Forelimb muscle (tissue), 1 donor: ENCODE measurements at regions not wholly inside any gene's neighbourhood (a gene's known extent, or its start where the extent isn't known, plus 50 kb on each side); places are given as distances from the start of the nearest gene placed in this dataset.

Source experiments
- DNase-seq: peaks from one replicate; pipeline ENCODE4 v3.0.0-alpha.2; 2013; ENCODE audit warnings: low read depth

DNA sequence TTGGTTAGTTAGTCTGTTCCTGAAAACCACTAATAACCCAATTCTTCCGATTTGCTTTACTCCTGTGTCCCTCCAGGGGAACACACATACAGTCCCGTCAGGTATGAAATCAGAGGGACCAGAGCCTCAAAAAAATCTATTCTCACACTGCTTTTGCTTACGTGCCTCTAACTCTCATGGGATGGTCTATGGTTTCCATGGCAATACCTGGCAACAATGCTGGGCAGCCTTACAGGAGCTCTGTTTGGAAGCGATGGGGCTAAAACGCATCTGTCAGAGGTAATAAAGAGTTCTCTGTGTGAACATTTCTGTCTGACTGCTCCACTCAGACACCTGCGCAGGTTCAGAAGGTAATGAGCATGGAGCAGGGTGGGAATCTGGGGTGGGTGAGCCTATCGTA is 376.2 kb downstream of the GXYLT1 start:
- no peak for DNase-seq

DNA sequence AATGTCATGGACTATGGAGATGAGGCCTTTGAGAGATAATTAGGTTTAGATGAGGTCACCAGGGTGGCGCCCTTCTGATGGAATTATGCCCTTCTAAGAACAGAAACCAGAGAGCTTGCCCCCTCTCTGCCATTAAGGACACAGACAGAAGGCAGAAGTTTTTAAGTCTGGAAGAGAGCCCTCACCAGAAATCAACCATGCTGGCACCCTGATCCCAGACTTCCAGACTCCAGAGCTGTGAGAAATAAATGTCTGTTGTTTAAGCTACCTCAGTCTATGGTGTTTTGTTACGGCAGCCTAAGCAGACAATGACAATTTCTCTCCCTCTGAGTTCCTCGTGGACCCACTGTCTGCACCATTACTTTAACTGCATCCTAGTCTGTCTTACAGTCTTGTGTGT is 382.0 kb downstream of the GXYLT1 start:
- DNase-seq: no peak

DNA sequence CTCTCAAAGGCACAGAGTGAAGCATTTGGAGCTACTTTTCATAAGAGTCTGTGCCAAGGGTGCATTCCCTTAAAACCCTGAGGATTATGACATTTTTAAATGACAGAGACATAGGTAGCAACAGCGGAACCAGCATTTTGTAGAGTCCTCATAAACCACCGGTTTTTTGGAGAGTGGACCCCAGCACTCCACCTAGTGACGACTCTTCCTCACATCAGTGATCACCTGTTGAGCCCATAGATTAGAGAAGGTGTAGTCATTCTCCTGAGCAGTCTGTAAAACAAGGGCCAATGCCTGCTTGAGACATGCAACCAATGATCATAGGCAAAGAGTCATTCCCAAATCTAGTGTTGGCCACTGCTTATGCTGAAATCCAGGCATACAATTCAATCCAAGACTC is 399.1 kb downstream of the GXYLT1 start:
- DNase-seq: no peak

DNA sequence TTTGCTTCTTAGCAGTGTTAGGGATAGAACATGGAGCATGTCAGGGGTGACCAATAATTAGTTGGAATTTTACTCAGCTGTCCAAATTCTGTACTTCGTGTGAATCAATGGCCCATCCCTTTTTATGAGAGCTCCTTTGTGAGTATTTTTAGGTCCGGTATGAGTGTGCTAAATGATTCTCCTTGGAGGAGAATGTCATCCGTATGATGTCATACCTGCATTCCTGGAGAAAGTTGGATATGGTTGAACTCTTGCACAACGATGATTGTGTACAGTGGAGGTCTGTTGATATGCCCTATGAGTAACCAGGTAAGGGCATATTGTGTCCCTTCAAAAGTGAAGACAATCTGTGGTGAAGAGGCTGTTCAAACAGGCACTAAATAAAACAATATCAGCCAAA is 400.8 kb downstream of the GXYLT1 start:
- DNase-seq: no peak

DNA sequence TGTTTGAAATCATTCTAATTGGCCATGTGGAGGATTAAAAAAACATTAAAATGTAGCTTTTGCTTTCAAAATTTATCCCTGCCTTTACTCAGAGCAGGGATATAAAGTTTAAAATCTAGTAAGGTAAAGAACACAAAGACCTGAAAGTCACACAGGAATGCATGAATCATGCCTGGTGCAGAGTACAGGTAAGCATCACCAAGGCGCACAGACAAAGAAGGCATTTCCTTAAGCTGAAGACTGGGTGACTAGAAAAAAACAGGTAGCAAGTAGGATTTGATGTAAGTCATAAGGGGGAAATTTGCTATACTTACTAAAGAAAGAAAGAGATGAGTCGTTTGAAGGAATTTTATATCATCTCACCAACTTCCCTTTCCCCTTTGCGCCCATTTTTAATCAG is 405.6 kb downstream of the GXYLT1 start:
- no peak for DNase-seq

DNA sequence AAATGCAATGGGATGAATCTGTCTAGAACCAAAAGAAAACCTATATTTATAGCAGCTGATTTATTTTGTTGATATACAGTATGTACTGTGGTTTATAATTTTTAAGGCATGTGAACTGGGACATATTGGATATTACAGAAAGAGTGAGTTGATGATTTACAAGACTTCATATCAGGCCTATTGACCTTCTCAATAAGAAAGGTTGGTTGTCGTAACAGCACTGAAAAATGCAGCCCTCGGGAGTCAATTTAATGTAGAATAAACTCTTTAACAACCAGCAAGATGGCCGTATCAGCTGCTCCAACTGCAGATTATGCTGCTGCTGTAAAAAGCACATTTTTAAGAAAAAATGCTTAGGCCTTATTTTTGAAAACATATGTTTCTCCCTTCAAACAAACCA is 407.3 kb downstream of the GXYLT1 start:
- DNase-seq: no peak

DNA sequence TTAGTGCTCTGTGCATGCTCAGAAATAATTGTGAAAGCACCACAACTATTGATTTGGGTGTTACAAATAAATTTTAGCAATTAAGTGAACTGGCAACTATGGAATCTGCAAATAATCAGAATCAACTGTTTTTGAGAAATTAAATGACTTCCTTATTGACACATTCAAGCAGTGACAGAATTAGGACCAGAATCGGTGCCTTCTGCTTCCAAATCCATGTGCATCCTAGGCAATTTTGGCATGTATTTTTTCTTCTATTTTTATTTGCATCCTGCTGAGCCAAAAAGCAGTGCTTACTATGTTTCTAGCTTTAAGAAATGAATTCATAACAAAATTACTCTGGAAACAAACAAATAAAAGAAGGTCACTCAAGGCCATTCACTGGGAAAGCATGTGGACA is 408.2 kb downstream of the GXYLT1 start:
- no peak for DNase-seq

DNA sequence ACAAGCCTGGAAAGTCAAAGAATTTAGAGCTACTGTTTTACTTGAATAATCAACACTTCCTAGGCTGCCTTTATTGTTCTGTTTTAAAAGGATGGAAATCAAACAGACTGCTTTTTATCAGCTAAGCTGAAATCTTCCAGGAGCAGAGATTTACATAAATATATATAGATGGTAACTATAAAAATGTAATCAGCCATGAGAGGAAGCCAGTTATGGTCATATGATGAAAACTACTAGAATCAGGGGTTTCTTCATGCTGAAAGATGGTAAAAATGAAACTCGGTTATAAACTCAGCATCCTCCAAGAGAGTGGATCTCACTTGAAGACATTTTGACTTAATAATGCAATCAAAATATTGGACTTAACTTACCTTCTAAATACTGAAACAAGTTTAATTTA is 413.0 kb downstream of the GXYLT1 start:
- DNase-seq: no peak

DNA sequence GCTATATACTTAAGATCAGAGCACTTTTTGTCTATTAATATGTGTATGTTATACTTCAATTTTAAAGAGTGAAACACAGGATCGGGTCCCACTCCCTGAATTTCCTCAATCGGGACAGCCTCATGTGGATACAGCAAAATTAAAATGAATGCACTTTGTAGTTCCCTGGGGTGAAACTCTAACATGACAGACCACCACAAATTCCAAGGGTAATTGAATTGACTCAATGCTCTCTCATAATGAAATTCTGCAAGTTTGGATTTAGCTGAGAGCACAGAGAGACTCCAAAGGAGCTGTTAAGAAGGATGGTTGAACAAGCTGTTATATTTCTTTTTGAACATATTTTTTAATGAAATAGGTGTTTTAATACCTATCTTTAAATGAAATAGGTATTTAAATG is 413.6 kb downstream of the GXYLT1 start:
- DNase-seq: no peak

DNA sequence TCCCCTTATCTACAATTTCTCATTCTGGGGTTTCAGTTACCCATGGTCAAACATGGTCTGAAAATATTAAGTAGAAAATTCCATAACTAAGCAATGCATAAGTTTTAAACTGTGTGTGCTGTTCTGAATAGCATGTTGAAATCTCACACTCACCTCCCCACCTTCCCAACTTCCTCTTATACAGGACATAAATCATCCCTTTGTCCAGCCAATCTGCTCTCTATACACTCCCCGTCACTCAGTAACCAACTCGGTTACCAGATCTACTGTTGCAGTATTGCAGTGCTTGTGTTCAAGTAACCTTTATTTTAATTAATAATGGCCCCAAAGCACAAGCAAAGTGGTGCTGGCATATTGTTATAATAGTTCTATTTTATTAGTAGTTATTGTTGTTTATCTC is 420.5 kb downstream of the GXYLT1 start:
- DNase-seq: no peak

DNA sequence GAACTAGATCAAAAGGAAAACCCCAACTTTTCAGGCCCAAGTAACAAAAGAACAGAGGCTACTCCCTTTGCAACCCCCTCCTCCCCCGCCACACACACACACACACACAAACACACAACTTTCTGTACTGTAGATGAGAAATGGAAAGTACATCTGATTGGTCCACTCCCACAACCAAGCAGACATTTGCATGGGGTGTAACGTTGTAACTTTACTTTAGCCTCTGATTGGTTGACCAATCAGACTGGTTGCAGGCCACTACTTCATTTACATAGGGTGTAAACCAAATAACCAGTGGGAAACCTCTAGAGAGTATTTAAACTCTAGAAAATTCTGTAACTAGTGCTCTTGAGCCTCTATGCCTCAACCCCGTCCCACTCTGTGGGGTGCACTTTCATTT is 425.5 kb downstream of the GXYLT1 start:
- DNase-seq: no peak

DNA sequence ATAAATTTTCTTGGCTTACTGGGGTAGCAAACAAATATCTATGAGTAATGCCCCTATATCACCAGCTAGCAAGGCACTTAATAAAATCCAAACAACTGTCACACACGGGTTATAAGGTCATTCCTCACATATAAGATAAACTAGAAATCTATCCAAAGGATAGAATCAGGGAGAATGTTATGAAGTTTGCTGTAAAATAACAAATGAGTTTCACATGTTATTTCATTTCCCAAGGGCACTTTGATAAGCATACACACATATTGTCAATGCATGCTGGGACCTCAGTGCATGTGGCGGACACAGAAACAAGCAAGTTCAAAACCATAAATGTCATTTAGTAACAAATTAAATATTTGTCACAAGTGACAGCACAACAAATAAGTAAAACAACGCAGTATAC is 429.4 kb downstream of the GXYLT1 start:
- DNase-seq: peak; percentile 24

DNA sequence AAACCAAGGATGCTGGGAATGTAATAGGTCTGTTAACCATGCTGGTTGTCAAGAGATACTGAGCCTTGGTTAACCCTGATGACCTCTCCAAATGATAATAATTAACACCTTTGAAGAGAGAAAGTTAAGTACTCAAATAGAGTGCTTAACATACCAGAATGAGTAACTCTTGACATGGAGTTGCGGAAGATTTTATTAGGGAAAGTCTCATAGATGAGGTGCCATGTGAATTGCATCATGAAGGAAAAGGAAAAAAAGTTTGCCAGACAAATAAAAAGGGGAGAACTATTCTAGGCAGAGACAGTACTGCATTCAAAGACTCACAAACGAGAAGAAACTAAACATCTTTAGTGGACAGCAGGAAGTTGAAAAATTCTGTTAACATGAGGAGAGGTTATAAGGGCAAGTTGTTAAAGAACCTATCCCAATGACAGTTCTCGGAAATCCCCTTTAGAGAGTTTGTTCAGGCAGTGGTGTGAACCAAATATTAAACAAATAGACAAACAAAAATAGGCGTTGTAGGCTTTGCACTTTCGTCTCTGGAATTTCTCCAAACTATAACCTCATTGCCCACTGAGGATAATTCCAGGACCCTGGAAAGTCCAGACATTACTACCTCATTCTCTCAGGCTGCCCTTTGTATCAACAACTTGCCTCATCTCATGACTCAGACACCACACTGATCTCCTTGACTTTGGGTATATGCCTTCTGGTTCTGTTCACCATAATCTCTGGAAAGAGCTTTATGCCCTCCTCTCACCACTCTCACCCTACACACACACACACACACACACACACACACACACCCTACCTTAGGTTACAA is 435.0 kb downstream of the GXYLT1 start:
- no peak for DNase-seq

DNA sequence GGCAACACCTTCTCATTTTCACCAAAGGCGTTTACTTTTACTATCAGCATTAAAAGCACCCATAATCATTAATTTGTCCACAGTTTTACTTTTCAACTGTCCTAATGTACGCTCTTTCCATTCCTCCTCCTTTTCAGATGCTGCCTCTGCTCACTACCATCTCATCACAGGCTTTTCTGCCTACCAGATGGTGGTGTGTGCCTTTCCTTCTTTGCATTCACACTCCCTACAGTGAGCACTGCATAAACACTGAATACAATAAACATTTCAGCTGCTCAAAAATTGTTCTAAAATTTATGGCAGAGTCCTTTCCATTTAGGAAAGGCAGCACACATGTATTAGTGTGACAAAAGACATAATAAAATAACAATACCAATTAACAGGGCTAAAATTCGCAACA is 435.7 kb downstream of the GXYLT1 start:
- no peak for DNase-seq

DNA sequence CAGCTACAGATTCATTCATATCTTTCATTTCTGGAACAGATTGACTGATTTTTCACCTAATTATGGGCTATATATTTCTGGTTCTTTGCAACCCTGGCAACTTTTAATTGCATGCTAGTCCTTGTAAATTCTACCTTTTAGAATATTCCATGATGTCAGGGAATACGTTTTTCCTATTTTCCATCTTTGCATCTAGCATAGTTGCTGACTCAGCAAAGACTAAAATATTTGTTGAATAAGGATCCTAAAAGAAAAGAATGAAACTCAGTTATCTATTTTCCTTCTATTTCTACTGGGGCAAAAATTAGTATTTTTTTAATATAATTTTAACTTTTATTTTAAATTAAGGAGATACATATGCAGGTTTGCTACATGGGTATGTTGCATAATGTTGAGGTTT is 438.3 kb downstream of the GXYLT1 start:
- no peak for DNase-seq

DNA sequence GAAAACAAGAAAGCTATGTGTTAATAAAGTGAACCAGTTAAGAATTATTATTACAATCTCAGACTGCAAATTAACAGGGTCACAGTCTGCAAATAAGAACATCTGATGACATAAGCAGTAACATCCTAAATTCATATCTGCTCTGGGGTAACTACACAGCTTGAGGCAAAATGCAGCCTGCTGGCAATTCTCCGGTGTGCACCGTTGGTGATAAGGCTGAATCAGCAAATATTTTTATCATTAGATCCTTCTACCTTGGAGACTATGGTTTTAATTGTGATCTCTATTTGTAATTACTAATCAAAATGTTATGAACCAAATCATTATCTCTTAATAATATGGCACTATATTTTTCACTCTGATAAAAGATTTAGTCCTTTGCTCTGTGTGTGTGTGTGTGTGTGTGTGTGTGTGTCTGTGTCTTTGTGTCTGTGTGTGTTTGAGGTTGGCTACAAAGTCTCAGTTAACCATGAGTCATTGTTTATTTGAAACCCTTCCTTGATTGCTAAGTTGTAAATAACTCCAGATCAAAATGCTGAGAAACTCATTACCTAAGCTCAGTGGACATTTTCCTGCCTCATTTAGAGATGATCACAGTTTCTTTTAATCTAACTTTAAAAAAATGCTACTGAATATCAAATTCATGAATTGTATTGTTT is 442.6 kb downstream of the GXYLT1 start:
- DNase-seq: no peak

DNA sequence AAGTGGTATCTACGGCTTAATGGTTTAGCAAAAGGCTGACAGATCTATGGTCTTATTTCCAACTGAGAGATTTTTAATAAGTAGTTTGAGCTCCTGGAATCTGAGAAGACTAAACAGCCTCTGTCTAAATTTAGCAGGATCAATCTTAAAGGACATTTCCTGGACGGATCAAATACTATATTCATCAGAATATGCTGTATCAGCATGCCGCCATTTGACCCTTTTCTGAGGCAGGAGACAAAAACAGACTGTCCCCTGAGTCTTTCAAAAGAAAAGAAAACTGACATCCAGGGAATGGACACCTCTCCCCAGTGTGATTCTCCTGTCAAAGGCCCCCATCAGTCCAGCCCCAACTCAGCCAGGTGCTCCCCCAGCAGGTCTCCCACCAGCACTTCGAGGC is 443.7 kb downstream of the GXYLT1 start:
- no peak for DNase-seq

DNA sequence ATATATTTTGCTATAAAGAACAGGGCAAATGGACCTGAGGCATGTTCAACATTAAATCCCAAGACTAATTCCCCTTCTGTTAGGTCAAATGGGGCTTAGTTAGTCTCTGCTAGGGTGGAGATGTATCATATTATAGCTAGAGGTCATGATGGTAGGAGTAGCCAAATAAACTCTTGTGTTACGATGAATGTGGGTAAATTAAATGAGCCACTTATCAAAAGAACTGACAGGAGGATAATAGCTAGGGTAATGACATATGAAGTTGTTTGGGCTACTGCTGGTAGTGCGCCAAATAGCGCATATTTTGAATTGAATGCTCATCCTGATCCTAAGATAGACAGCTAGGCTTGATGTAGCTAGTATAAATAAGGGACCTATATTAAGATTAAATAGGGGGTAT is 445.0 kb downstream of the GXYLT1 start:
- no peak for DNase-seq

DNA sequence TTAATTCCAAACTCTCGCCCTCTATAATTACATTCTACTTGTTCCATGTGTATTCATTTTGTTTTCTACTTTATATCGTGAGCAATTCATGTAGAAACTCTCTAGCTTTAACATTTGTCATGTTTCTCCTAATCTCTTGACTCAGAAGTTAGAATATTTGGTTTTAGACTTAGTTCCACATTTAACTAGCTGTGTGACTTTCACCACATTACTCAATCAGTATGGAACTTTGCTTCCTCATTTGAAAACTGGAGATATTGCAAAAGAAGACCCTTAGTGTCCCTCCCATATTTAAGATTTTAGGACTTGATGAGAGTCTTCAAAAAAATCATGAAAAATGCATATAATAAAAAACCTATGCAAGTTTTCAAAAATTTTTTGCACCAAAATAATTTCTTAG is 447.5 kb downstream of the GXYLT1 start:
- DNase-seq: no peak

DNA sequence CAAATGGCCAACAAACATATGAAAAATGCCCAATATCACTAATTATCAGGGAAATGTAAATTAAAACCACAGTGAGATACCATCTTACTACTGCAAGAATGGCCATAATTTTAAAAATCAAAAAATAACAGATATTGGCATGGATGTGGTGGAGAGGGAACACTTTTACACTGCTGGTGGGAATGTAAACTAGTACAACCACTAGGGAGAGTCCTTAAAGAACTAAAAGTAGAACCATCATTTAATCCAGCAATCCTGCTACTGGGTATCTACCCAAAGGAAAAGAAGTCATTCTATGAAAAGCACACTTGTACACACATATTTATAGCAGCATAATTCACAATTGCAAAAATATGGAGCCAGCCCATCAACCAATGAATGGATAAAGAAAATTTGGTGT is 459.7 kb downstream of the GXYLT1 start:
- no peak for DNase-seq

DNA sequence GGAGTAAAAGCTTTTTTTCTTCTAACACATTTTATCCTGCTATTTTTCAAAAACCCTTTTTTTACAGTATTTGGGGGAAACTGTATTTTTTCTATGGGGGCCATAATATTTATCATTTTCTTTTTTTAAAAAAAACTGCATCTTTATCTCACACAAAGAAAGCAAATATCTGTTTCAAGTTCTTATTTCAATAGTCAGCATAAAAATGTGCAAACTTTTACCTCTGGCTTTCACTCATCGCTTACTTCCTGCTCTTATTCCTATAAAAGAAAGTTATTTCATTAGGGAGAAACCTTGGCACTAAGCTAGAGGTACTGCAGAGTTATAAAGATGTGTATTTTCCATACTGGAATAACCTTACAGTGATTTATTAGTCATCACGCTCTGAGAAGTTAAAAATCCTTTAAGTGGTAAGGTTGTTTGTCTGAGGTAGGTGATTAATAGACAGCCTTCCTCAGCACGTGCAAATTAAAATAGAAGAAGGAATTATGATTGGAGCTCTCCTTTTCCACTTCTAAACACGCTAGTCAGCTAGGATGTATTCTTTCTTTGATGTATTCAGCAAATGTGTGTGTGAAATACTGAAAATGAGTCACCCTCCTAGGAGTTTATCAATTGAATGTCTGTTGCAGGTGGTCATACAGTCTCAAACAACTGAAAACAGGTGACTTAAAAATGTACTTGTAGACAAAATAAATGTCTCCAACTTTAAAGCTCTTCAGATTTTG is 461.0 kb downstream of the GXYLT1 start:
- no peak for DNase-seq

DNA sequence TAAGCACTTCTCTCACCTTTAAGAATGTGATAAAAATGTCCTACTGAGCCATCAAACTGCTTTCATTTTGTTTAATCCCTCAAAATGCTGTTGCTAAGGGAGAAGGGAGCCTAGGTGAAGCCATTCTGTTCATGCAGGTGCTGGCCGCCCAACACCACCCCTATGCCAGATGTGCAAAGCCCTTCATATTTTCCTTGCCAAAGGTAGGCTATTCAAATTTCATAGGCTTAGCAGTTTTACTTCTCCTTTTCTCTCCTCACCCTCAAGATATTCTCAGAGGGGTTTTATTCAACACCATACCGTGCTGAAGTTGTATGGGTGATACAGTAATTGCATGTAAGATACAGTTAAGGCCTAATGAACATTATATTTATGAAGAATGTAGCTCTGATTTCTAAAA is 461.7 kb downstream of the GXYLT1 start:
- no peak for DNase-seq

DNA sequence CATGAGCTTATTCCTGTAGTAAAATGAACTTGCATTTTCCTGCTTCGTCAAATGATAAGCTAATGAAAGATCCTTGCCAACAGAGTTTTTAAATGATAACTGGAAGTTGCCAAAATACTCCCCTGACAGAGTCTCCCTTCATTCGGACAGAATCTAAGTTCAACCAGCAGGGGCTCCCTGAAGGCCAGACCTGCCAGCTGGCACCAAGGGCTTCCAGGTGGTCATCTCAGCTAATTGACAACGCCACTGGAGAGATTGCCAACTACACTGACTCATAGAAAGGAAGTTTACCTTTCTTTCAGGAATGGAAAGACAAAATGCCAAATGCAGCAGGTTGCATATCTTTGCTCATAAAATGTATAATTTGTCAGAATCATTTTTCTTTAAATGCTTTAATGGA is 462.8 kb downstream of the GXYLT1 start:
- no peak for DNase-seq
